ENCODE measurements at regions not wholly inside any gene's neighbourhood (a gene's known extent, or its start where the extent isn't known, plus 50 kb on each side); places are given as distances from the start of the nearest gene placed in this dataset.
"Not testable (repeated sequence)": the region's sequence is repeated elsewhere in the genome, so short reads cannot be mapped to it uniquely, and the experiment has no call there.

- no peak for DNase-seq
Observed at GRCh38 chr14:65153101-65153500, 50.8 kb upstream of the MAX start.

GRCh38 chr14:65156568-65157366, 54.5 kb upstream of the MAX start:
- DNase-seq: no peak

- DNase-seq: no peak
Observed at GRCh38 chr14:65159281-65160062, 57.2 kb upstream of the MAX start.

GRCh38 chr14:65160091-65160490, 57.8 kb upstream of the MAX start:
- no peak for DNase-seq

GRCh38 chr14:65162031-65162430, 59.7 kb upstream of the MAX start:
- DNase-seq: no peak

- DNase-seq: peak; percentile 16
Observed at GRCh38 chr14:65164068-65164824, 61.9 kb upstream of the MAX start.

GRCh38 chr14:65164825-65165135, 62.5 kb upstream of the MAX start:
- no peak for DNase-seq

GRCh38 chr14:65167072-65167645, 64.8 kb upstream of the MAX start:
- DNase-seq: no peak

- no peak for DNase-seq
Observed at GRCh38 chr14:65168840-65169239, 66.5 kb upstream of the MAX start.

GRCh38 chr14:65169351-65169750, 67.0 kb upstream of the MAX start:
- no peak for DNase-seq

- DNase-seq: no peak
Observed at GRCh38 chr14:65170318-65170717, 68.0 kb upstream of the MAX start.

- peak; percentile 50 for DNase-seq
Observed at GRCh38 chr14:65170768-65171507, 68.6 kb upstream of the MAX start.

- DNase-seq: no peak
Observed at GRCh38 chr14:65173973-65174693, 71.8 kb upstream of the MAX start.

- DNase-seq: no peak
Observed at GRCh38 chr14:65174783-65175182, 72.5 kb upstream of the MAX start.

- DNase-seq: no peak
Observed at GRCh38 chr14:65177551-65177950, 75.2 kb upstream of the MAX start.

GRCh38 chr14:65179231-65179630, 76.9 kb upstream of the MAX start:
- DNase-seq: not testable (repeated sequence)

GRCh38 chr14:65179918-65180724, 77.8 kb upstream of the MAX start:
- no peak for DNase-seq

GRCh38 chr14:65180725-65181025, 78.4 kb upstream of the MAX start:
- DNase-seq: no peak

GRCh38 chr14:65184032-65184764, 81.9 kb upstream of the MAX start:
- no peak for DNase-seq

- no peak for DNase-seq
Observed at GRCh38 chr14:65185829-65186228, 83.5 kb upstream of the MAX start.

GRCh38 chr14:65186951-65187350, 84.6 kb upstream of the MAX start:
- DNase-seq: no peak
